ENCODE measurements at regions not wholly inside any gene's neighbourhood (a gene's known extent, or its start where the extent isn't known, plus 50 kb on each side); places are given as distances from the start of the nearest gene placed in this dataset.

DNA sequence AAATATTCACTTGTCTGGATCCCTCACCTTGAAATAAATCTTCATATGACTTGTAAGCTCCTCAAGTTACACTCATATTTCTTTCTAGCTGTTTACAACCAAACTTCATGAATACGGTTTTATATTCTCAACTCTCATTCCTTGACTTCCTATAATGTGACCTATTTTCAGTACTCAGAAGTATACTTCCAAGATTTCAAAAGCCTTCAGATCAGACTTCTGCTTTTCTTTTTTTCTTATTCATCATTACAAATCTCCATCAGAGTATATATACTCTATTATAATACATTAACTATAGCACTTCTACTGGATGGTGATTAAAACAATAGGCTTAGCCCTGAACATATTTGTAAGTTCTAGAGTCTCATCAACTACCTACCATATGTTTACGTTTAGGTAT lies 123.6 kb upstream of the ALCAM start:
- Mint-ChIP-seq H3K4me3 (ENCODE audit: low read depth) (no peak overlapping the region), H3K27me3 (ENCODE audit: low read depth) (no peaks in the 10 kb centered on the region), H3K36me3 (ENCODE audit: low read depth) (no peaks in the 10 kb centered on the region), H3K9me3 (no peaks in the 10 kb centered on the region), H3K27ac (no peak overlapping the region), H3K4me1 (ENCODE audit: low read depth) (no peaks in the 10 kb centered on the region)
- DNase-seq (ENCODE audit: low spot score) = no peak
- intact Hi-C loops (cut with micrococcal nuclease) = no loop called here

DNA sequence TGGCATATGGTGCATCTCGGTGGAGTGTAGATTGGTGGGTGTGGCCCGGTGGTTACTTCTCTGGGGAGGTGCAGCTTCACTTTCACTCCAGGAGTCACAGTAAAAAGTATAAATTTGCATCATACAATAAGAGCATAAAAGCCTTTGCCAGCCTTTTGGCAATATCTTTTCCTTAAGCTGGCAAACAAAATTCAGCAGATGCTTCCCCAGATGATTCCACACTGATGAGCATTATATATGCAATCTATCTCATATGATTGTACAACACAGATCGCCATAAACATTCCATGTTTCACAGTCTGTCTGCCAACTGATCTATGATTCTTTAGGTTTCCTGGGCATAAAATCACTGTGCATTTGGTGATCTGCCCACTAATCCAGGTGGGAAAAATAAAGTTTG lies 120.2 kb upstream of the ALCAM start:
- Mint-ChIP-seq H3K36me3 (ENCODE audit: low read depth) (no peaks in the 10 kb centered on the region), H3K27ac (no peak overlapping the region), H3K9me3 (no peaks in the 10 kb centered on the region), H3K27me3 (ENCODE audit: low read depth) (no peaks in the 10 kb centered on the region), H3K4me1 (ENCODE audit: low read depth) (no peaks in the 10 kb centered on the region), H3K4me3 (ENCODE audit: low read depth) (no peak overlapping the region)
- DNase-seq (ENCODE audit: low spot score) = no peak
- intact Hi-C loops (cut with micrococcal nuclease) = no loop called here

DNA sequence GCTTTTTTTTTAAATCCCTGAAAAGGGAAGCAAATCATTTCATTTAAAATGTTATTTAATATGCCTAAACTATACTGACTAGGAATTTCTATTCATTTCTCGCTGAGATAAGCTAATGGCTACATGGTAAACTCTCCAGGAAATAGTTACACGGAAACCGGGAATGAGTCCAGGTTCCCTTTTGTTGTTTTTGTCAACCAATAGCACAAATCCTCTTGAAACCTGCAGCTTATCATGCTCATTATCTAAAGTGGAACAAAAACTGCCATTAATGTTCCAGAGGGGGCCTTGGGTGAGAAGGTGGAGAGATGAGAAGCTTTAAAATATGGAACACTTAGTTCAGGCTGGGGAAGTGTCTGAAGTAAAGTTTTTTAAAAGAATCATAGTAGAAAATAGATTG lies 113.5 kb upstream of the ALCAM start:
- H3K9me3 Mint-ChIP-seq = no peaks in the 10 kb centered on the region
- no peaks in the 10 kb centered on the region for H3K27me3 Mint-ChIP-seq (ENCODE audit: low read depth)
- no peaks in the 10 kb centered on the region for H3K36me3 Mint-ChIP-seq (ENCODE audit: low read depth)
- no peaks in the 10 kb centered on the region for H3K4me1 Mint-ChIP-seq (ENCODE audit: low read depth)
- intact Hi-C loops (cut with micrococcal nuclease) = no loop called here
- no peak for DNase-seq (ENCODE audit: low spot score)
- H3K4me3 Mint-ChIP-seq (ENCODE audit: low read depth) = no peak overlapping the region
- H3K27ac Mint-ChIP-seq = no peak overlapping the region

DNA sequence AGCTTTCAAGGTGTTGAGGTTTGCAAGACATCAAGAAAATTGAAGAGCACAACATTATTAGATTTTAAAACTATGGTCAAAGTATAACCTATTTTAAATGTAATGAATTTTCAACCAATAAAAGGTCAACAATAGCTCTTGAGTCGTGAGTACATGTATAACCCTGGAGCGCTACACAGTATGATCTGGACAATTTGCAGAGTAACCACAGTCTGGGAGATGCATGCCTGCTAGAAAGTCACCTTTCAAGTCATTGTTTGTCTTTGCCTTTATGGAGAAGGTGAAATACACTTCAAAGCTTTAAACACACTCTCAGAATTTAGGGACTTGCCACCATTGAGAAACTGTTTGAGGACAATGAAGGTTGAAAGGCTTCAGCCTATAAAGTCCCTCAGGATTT lies 112.6 kb upstream of the ALCAM start:
- Mint-ChIP-seq H3K36me3 (ENCODE audit: low read depth) (no peaks in the 10 kb centered on the region), H3K4me3 (ENCODE audit: low read depth) (no peak overlapping the region), H3K27me3 (ENCODE audit: low read depth) (no peaks in the 10 kb centered on the region), H3K27ac (no peak overlapping the region), H3K4me1 (ENCODE audit: low read depth) (no peaks in the 10 kb centered on the region), H3K9me3 (no peaks in the 10 kb centered on the region)
- DNase-seq (ENCODE audit: low spot score) = no peak
- intact Hi-C loops (cut with micrococcal nuclease) = no loop called here

DNA sequence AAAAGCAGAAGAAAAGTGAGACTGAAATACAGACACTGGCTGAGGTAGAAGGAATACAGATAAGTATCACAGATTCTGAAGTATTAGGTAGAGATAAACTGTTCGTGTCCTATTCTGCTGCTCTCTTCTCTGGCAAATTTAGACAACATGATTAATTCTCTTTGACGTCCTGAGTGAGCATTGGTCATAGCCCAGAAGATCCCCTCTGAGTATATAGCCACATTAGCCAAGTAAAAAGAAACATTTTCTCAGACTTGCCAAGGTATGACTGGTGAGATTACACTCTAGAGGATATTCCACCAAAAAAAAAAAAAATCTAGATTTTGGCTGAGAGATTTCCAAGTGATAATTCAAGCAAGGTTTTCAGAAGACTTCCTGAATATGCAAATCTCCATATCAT lies 111.4 kb upstream of the ALCAM start:
- H3K36me3 Mint-ChIP-seq (ENCODE audit: low read depth) = no peaks in the 10 kb centered on the region
- no peaks in the 10 kb centered on the region for H3K9me3 Mint-ChIP-seq
- no peak overlapping the region for H3K27ac Mint-ChIP-seq
- DNase-seq (ENCODE audit: low spot score) = no peak
- intact Hi-C loops (cut with micrococcal nuclease) = no loop called here
- no peaks in the 10 kb centered on the region for H3K4me1 Mint-ChIP-seq (ENCODE audit: low read depth)
- H3K27me3 Mint-ChIP-seq (ENCODE audit: low read depth) = no peaks in the 10 kb centered on the region
- no peak overlapping the region for H3K4me3 Mint-ChIP-seq (ENCODE audit: low read depth)

DNA sequence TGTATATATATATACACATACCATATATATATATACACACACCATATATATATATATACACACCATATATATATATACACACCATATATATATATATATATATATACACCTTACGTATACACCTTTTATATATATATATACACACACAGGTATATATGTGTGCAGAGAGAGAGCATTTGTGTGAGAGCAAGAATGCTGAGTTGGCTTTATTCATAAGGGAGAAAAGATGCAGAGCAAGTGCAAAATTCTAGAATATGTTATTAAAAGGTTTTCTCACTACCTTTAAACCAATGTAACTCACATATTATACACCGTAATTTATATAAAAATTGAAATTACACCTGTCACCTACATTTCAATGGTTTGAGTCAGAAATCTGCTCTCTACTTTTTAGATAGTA lies 107.2 kb upstream of the ALCAM start:
- Mint-ChIP-seq H3K36me3 (ENCODE audit: low read depth) (no peaks in the 10 kb centered on the region), H3K27me3 (ENCODE audit: low read depth) (no peaks in the 10 kb centered on the region), H3K27ac (no peak overlapping the region), H3K4me1 (ENCODE audit: low read depth) (no peaks in the 10 kb centered on the region), H3K9me3 (no peaks in the 10 kb centered on the region), H3K4me3 (ENCODE audit: low read depth) (no peak overlapping the region)
- DNase-seq (ENCODE audit: low spot score) = no peak
- intact Hi-C loops (cut with micrococcal nuclease) = no loop called here

DNA sequence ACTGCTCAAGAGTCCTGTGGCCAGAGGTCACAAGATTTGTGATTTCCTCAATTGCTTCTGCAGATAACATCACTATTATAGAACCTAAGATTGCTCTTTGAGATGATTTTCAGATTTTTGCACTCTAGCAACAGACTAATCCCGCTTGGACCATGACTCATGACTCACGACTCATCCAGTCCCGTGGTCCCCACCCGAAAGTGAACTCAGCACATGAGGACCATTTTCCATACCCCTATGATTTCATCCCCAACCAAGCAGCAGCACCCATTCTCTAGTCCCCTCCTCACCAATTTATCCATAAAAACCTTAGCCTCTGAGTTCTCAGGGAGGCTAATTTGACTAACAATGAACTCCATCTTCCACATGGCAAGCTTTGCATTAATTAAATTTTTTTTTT lies 106.3 kb upstream of the ALCAM start:
- intact Hi-C loops (cut with micrococcal nuclease) = no loop called here
- H3K27ac Mint-ChIP-seq = no peak overlapping the region
- H3K4me3 Mint-ChIP-seq (ENCODE audit: low read depth) = no peak overlapping the region
- no peaks in the 10 kb centered on the region for H3K27me3 Mint-ChIP-seq (ENCODE audit: low read depth)
- no peak for DNase-seq (ENCODE audit: low spot score)
- H3K9me3 Mint-ChIP-seq = no peaks in the 10 kb centered on the region
- H3K4me1 Mint-ChIP-seq (ENCODE audit: low read depth) = no peaks in the 10 kb centered on the region
- no peaks in the 10 kb centered on the region for H3K36me3 Mint-ChIP-seq (ENCODE audit: low read depth)

DNA sequence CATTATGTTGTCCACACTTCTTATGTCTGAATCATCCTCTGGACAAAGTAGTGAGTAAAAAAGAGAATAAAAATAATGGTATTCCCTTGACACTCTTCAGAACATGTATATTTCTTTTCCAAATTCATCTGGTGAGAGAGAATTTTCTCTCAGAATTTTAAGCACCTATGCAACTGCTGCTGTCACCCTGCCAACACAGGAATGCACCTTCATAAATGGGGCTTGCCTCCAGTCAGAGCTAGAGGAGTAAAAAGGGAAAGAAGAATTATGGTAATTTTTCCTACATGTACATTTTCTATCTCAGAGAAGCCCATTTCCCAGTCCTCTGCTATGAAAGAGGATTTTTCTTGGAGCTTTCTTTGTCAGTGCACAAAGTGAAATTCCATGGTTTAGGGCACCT lies 92.2 kb upstream of the ALCAM start:
- no peaks in the 10 kb centered on the region for H3K9me3 Mint-ChIP-seq
- intact Hi-C loops (cut with micrococcal nuclease) = no loop called here
- H3K4me1 Mint-ChIP-seq (ENCODE audit: low read depth) = no peaks in the 10 kb centered on the region
- no peak overlapping the region for H3K27ac Mint-ChIP-seq
- DNase-seq (ENCODE audit: low spot score) = no peak
- H3K4me3 Mint-ChIP-seq (ENCODE audit: low read depth) = no peak overlapping the region
- H3K27me3 Mint-ChIP-seq (ENCODE audit: low read depth) = peaks cover 1% of the 10 kb centered on the region
- no peaks in the 10 kb centered on the region for H3K36me3 Mint-ChIP-seq (ENCODE audit: low read depth)

DNA sequence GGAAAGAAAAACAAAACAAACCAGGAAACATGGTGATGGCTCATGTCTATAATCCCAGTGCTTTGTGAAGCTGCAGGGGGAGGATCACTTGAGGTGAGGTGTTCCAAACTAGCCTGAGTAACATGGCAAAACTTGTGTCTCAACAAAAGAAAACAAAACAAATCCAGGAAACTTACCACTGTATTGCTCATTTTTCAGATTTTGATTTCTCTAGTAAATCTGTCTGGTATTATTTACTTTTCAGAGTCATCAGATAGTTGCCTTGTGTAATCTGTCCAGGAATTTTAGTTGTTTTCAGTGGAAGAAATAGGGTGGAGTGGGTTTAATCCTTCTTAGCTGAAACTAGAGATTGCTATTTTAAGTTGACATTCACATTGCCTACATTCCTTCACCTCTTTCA lies 91.8 kb upstream of the ALCAM start:
- intact Hi-C loops (cut with micrococcal nuclease) = no loop called here
- no peaks in the 10 kb centered on the region for H3K9me3 Mint-ChIP-seq
- peaks cover 1% of the 10 kb centered on the region for H3K27me3 Mint-ChIP-seq (ENCODE audit: low read depth)
- DNase-seq (ENCODE audit: low spot score) = no peak
- H3K36me3 Mint-ChIP-seq (ENCODE audit: low read depth) = no peaks in the 10 kb centered on the region
- no peaks in the 10 kb centered on the region for H3K4me1 Mint-ChIP-seq (ENCODE audit: low read depth)
- H3K27ac Mint-ChIP-seq = no peak overlapping the region
- no peak overlapping the region for H3K4me3 Mint-ChIP-seq (ENCODE audit: low read depth)

DNA sequence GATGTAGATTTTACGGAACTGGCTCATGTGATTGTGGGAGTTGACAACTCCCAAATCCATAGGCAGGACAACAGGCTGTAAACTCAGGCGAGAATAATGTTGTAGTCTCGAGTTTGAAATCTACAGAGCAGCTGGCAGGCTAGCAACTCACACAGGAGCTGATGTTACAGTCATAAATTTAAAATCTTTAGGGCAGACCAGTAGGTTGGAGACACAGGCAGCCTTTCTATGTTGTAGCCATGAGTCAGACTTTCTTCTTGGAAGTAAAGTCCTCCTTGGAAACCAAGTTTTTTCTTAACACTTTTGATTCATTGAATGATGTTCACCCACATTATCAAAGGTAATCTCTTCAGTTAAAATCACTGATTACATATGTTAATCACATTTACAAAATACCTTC lies 89.1 kb upstream of the ALCAM start:
- Mint-ChIP-seq H3K36me3 (ENCODE audit: low read depth) (no peaks in the 10 kb centered on the region), H3K4me3 (ENCODE audit: low read depth) (no peak overlapping the region)
- intact Hi-C loops (cut with micrococcal nuclease) = no loop called here

DNA sequence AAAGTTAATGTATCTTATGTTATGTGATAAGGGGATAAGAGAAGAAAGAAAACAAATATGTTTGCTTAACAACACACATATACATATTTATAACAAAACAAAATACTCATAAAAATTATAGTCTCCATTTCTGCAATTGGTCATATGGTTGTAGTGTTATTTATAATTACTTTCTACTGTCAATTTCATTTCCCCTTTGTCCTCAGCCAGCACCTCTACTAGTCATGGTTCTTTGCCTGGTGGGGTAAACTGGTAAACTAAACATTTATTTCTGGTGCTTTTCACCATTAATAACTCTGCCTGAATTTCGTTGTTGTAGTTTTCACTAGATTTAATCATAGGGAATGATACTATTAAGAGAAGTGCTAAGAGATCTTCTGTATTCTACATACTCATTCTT lies 88.0 kb upstream of the ALCAM start:
- Mint-ChIP-seq H3K9me3 (no peaks in the 10 kb centered on the region), H3K4me1 (ENCODE audit: low read depth) (peaks cover 5% of the 10 kb centered on the region), H3K4me3 (ENCODE audit: low read depth) (no peak overlapping the region), H3K36me3 (ENCODE audit: low read depth) (no peaks in the 10 kb centered on the region), H3K27me3 (ENCODE audit: low read depth) (peaks cover 3% of the 10 kb centered on the region), H3K27ac (no peak overlapping the region)
- intact Hi-C loops (cut with micrococcal nuclease) = no loop called here
- no peak for DNase-seq (ENCODE audit: low spot score)

More for the DNA sequence above, 89.1 kb upstream of the ALCAM start:
- Mint-ChIP-seq H3K4me1 (ENCODE audit: low read depth) (peaks cover 5% of the 10 kb centered on the region), H3K27me3 (ENCODE audit: low read depth) (peaks cover 1% of the 10 kb centered on the region), H3K27ac (no peak overlapping the region), H3K9me3 (no peaks in the 10 kb centered on the region)
- DNase-seq (ENCODE audit: low spot score) = no peak

DNA sequence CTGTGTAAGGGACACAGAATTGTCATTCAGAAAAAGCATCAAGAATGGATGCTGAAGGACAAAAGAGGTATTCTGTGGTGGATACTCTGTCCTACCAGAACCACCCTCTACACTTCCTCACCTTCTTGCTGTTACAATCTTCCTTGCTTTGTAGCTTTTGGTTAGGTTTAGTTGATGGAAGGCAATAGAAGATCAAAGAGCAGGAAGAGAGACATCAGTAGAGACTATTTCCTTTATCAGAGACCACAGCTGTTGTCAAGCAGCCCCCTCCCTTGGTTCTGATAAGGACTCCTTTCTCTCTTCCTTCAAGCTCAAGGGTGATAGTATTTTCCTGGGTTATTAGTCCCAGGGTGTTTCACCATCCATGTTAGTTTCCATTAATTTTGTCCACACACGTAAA lies 84.7 kb upstream of the ALCAM start:
- no peaks in the 10 kb centered on the region for H3K9me3 Mint-ChIP-seq
- peaks cover 5% of the 10 kb centered on the region for H3K4me1 Mint-ChIP-seq (ENCODE audit: low read depth)
- no peak overlapping the region for H3K27ac Mint-ChIP-seq
- no peaks in the 10 kb centered on the region for H3K36me3 Mint-ChIP-seq (ENCODE audit: low read depth)
- no peak overlapping the region for H3K4me3 Mint-ChIP-seq (ENCODE audit: low read depth)
- DNase-seq (ENCODE audit: low spot score) = no peak
- intact Hi-C loops (cut with micrococcal nuclease) = no loop called here
- H3K27me3 Mint-ChIP-seq (ENCODE audit: low read depth) = peaks cover 2% of the 10 kb centered on the region

DNA sequence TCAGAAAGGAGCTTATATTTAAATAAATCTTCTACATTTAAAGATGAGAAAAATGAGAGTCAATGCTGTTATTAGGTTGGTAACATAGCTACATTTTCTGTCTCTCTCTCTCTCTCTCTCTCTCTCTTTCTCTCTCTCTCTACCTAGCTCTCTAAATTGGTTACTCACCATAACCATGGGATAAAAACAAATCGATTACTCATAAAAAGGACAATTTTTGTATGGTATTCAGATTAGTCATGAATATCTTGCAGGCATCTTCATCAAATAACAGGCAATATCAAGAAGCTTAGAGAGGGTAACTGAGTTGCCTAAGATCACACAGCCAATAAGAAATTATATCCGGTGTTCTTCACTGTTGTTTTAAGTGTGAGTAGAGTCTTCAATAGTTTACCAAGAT lies 81.8 kb upstream of the ALCAM start:
- Mint-ChIP-seq H3K9me3 (no peaks in the 10 kb centered on the region), H3K27ac (no peak overlapping the region), H3K36me3 (ENCODE audit: low read depth) (no peaks in the 10 kb centered on the region), H3K4me3 (ENCODE audit: low read depth) (no peak overlapping the region), H3K4me1 (ENCODE audit: low read depth) (peaks cover 5% of the 10 kb centered on the region), H3K27me3 (ENCODE audit: low read depth) (peaks cover 2% of the 10 kb centered on the region)
- no peak for DNase-seq (ENCODE audit: low spot score)
- intact Hi-C loops (cut with micrococcal nuclease) = no loop called here

DNA sequence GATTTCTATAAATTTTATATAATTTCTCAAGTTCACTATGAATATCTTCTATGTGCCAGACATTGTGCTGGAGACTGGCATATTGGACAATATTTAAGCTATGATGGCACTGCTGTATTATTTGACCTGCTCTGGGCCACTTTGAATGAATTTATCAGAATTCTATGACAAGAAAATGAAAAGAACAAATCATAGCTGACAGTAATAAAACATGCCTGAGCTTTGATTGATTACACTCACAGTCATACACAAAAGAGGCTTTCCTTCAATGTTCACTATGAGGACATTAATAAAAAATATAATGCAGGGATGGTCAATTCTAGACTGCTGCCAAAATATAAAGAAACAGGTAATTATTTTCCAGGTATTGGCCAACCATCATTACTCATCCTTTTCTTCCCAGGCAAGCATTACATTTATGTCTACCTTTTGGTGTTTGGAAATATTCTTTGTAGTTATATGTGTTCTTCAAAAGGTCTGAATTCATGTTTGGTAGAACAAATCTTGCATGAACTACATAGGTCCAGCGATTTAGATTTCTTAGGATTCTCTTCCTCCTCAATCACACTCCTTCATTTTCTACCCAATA lies 81.0 kb upstream of the ALCAM start:
- Mint-ChIP-seq H3K36me3 (ENCODE audit: low read depth) (no peaks in the 10 kb centered on the region), H3K4me3 (ENCODE audit: low read depth) (no peak overlapping the region), H3K27me3 (ENCODE audit: low read depth) (peaks cover 2% of the 10 kb centered on the region), H3K9me3 (no peaks in the 10 kb centered on the region), H3K27ac (no peak overlapping the region), H3K4me1 (ENCODE audit: low read depth) (peaks cover 5% of the 10 kb centered on the region)
- intact Hi-C loops (cut with micrococcal nuclease) = no loop called here
- DNase-seq (ENCODE audit: low spot score) = no peak

Measured in activated T-helper 2 cell treated with anti-CD3 and anti-CD28 coated beads, Interferon-gamma antibody, Interleukin-2, Interleukin-4, amounts not matched to agents 10 μg/mL and 5 μg/mL and 100 μg/mL, durations not matched to agents 14 hours and 24 hours and 36 hours (primary cell).